Heart left ventricle (tissue), 16 donors: ENCODE measurements at regions not wholly inside any gene's neighbourhood (a gene's known extent, or its start where the extent isn't known, plus 50 kb on each side); places are given as distances from the start of the nearest gene placed in this dataset.

Experiments
- ATAC-seq, 4 donors: fragments of 200-7000 bp; cut with Tn5 transposase; one replicate each; pipeline ENCODE4 v1.9.1; 2020 to 2022; ENCODE audit warnings: moderate library complexity in 4 of 4, mild to moderate bottlenecking in 3 of 4, moderate number of reproducible peaks in 1 of 4
- DNase-seq, 5 donors: peaks; one replicate each; pipeline ENCODE4 v3.0.0-alpha.2; 2020
- H3K27ac ChIP-seq, 12 donors: fragments of 200-600 bp; sonication (generic) in 4 of 12; one replicate each; pipeline versions ENCODE4 v1.5.0 to v1.8.0; 2016 to 2022; ENCODE audit warnings: mild to moderate bottlenecking in 2 of 12
- H3K27me3 ChIP-seq, 9 donors: fragments of 200-600 bp; sonication (generic) in 2 of 9; one replicate each; pipeline versions ENCODE4 v1.5.1 to v1.8.0; 2016 to 2022; ENCODE audit warnings: mild to moderate bottlenecking in 3 of 9
- H3K36me3 ChIP-seq, 9 donors: fragments of 200-600 bp; sonication (generic) in 2 of 9; one replicate each; pipeline versions ENCODE4 v1.5.0 to v1.8.0; 2018 to 2022; ENCODE audit warnings: mild to moderate bottlenecking in 2 of 9
- H3K4me1 ChIP-seq, 12 donors: fragments of 200-600 bp; sonication (generic) in 4 of 12; one replicate each; pipeline versions ENCODE4 v1.5.0 to v1.8.0; 2016 to 2022; ENCODE audit warnings: mild to moderate bottlenecking in 3 of 12
- H3K4me3 ChIP-seq, 12 donors: fragments of 200-600 bp; sonication (generic) in 4 of 12; one replicate each; pipeline versions ENCODE4 v1.5.0 to v1.8.0; 2017 to 2022; ENCODE audit warnings: mild to moderate bottlenecking in 9 of 12, moderate library complexity in 4 of 12
- H3K9me3 ChIP-seq, 12 donors: fragments of 200-600 bp; sonication (generic) in 4 of 12; one replicate each; pipeline versions ENCODE4 v1.5.0 to v1.8.0; 2016 to 2022; ENCODE audit warnings: mild to moderate bottlenecking in 1 of 12
- POLR2A ChIP-seq, 2 donors: fragments of 450-650 bp; IDR thresholded peaks; one replicate each; pipeline ENCODE4 v1.6.1; 2017; ENCODE audit warnings: antibody characterized with exemption in 2 of 2, mild to moderate bottlenecking in 2 of 2, moderate library complexity in 2 of 2
- WGBS, 4 donors: extraction: QIAGEN DNeasy Blood & Tissue Kit in 2 of 4; methylation state at CpG; one replicate each; pipeline versions ENCODE4 v1.1.5 to v1.1.7; 2013 to 2018; 5-methylcytosine and 5-hydroxymethylcytosine counted together
- intact Hi-C, 10 donors: fragments of 100-400 bp; cut with DNase I; formaldehyde crosslinking; loops; one replicate each; pipeline versions ENCODE4 v1.11.1 to v1.14.2; 2022
- TF ChIP-seq, protein P1 (sequence below), 12 donors: fragments of 200-600 bp; sonication (generic) in 4 of 12; IDR thresholded peaks; one replicate each; pipeline versions ENCODE4 v1.5.0 to v1.8.0; 2018 to 2022; ENCODE audit warnings: antibody characterized with exemption in 12 of 12, mild to moderate bottlenecking in 5 of 12
- donor health status: ischemic (EF 13 %, LVEDD 7.1; RV severe dilation, severe dysfunction).
- donor health status: healthy with polysubstance abuse.
- donor health status: DM: no; HTN: yes; CAD: no.
- donor health status: DM: no; HTN: no; CAD: no.
- donor health status: ischemic (EF 25% LVEDD 6.9; RV normal size, moderate dysfunction).
- donor health status: ischemic (EF 25% LVEDD 5.7; RV mildly dilated, moderate dysfunction).
- donor health status: healthy.
- donor health status: DM: yes; HTN: yes; CAD: no.
- donor health status: ischemic (EF 35%, LVEDD 5.7; RV mildly dilated, moderate dysfunction).
- donor health status: nonischemic (EF 11% LVEDD 7.7; RV severe dilation, severe dysfunction).
- donor health status: DM: yes; HTN: yes; CAD: no.
- donor health status: PGD.
- donor health status: ischemic (EF 29% LVEDD 5.4; RV normal size, mild dysfunction).
- donor health status: nonischemic (EF 23%, LVEDD 6.1; RV moderate dilation, normal function).

GRCh38 chr1:22287946-22288520 lies 145.1 kb upstream of the WNT4 start:
- no peak for DNase-seq
- H3K9me3 ChIP-seq = no peaks in the 10 kb centered on the region
- H3K27ac ChIP-seq = no peak overlapping the region
- no peak overlapping the region for H3K4me3 ChIP-seq
- H3K36me3 ChIP-seq = no peaks in the 10 kb centered on the region
- H3K27me3 ChIP-seq = peaks cover 0 to 23% (median 0%) of the 10 kb centered on the region in 9 donors
- no peak for TF ChIP-seq POLR2A (IDR thresholded peaks at IDR 0.05)
- TF ChIP-seq, protein P1, sequence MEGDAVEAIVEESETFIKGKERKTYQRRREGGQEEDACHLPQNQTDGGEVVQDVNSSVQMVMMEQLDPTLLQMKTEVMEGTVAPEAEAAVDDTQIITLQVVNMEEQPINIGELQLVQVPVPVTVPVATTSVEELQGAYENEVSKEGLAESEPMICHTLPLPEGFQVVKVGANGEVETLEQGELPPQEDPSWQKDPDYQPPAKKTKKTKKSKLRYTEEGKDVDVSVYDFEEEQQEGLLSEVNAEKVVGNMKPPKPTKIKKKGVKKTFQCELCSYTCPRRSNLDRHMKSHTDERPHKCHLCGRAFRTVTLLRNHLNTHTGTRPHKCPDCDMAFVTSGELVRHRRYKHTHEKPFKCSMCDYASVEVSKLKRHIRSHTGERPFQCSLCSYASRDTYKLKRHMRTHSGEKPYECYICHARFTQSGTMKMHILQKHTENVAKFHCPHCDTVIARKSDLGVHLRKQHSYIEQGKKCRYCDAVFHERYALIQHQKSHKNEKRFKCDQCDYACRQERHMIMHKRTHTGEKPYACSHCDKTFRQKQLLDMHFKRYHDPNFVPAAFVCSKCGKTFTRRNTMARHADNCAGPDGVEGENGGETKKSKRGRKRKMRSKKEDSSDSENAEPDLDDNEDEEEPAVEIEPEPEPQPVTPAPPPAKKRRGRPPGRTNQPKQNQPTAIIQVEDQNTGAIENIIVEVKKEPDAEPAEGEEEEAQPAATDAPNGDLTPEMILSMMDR (IDR thresholded peaks at IDR 0.05) = no peak
- no peak for ATAC-seq
- WGBS, 4 donors = 43 to 53% (median 49%) methylated on average over 14 to 15 of the region's 15 CpGs
- intact Hi-C loops = no loop called here
- H3K4me1 ChIP-seq = no peaks in the 10 kb centered on the region

DNA sequence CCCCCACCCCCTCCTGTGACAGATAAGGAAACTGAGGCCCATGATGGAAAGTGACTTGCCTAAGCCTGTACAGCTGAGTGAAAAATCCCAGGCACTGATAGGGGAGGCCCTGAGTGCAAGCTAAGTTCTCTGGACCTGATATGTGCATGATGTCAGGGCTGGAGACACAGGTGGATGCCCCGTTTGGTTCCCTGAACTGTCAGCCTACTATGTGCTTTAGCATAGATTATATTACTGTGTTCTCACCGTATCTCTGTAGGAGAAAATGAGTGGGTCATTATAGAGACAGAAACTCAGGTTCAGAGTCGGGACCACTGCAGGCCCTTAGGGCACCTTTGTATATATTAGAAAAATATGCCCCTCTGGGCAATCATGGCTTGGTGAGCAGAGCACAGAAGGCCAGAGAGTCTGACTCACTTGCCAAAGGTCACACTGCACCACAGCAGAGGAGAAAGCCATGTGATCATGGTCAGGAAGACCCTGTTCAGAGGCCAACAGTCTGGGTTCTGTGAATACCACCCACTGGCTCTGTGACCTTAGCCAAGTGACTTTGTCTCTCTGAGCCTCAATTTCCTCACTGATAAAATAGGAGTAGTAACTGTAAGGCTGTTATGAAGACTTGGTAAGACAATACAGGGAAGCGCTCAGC lies 145.8 kb upstream of the WNT4 start:
- intact Hi-C loops = no loop called here
- H3K4me1 ChIP-seq = no peaks in the 10 kb centered on the region
- no peaks in the 10 kb centered on the region for H3K9me3 ChIP-seq
- WGBS, 4 donors = 75 to 82% (median 80%) methylated on average over 3 to 4 of the region's 4 CpGs
- DNase-seq (no peak), ATAC-seq (no peak)
- H3K27me3 ChIP-seq = peaks cover 0 to 16% (median 0%) of the 10 kb centered on the region in 9 donors
- H3K36me3 ChIP-seq = no peaks in the 10 kb centered on the region
- TF ChIP-seq, protein P1 (IDR thresholded peaks at IDR 0.05) = no peak
- no peak for TF ChIP-seq POLR2A (IDR thresholded peaks at IDR 0.05)
- H3K4me3 ChIP-seq = no peak overlapping the region
- H3K27ac ChIP-seq = no peak overlapping the region

DNA sequence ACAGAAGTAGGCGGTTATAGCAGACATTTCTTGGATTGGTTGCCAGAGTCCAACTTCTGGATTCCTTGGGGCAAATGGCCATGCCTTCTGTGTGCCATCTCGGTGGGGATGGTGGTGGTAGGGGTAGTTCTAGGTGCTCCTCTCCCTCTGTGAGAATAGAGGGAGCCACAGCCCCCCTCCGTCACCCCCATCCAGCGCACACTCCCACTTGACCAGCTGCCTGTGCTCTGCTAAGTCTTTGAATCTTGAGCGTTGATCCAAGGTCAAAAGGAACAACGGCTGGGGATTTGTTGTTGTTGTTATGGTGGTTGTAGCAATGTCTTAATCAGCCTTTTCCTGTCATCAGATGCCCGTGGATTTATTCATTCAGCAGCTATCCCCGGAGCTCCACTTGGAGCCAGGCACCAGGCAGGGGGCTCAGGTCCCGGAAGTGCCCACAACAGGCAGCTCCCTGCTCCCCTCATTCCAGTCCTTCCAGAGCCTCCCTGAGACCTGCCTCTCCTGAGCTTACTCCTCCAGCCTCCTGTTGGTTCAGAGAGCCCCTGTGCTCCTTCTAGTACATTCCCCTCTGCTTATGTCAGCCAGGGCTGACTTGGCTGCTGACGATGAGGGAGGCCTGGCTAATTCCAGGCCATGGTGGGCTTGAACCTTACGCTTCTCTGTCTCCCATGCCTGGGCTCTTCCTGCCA lies 146.6 kb upstream of the WNT4 start:
- H3K9me3 ChIP-seq = peaks cover 0 to 6% (median 0%) of the 10 kb centered on the region in 12 donors
- intact Hi-C loops = no loop called here
- H3K4me1 ChIP-seq = no peaks in the 10 kb centered on the region
- no peak for ATAC-seq
- DNase-seq = no peak
- H3K27me3 ChIP-seq = peaks cover 0 to 14% (median 0%) of the 10 kb centered on the region in 9 donors
- no peak overlapping the region for H3K4me3 ChIP-seq
- no peaks in the 10 kb centered on the region for H3K36me3 ChIP-seq
- H3K27ac ChIP-seq = no peak overlapping the region
- TF ChIP-seq, protein P1 (IDR thresholded peaks at IDR 0.05) = no peak
- WGBS, 4 donors = 53 to 68% (median 55%) methylated on average over 11 of the region's 11 CpGs

DNA sequence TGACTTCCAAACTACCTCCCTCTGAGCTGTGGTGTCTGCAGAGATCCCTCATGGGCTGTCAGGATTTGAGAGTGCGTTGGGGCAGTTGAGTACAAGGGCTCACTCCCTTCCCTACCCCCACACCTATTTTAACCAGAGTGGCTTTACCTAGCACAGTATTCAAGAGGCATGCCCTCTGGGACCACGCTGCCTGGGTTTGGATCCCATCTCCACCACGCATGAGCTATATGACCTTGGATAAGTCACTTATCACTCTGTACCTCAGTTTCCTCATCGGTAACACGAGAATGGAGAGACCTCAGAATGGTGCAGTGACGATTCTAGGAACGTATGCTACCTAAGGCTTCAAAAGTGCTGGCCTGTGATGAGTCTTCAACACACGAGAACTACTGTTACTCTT lies 147.3 kb upstream of the WNT4 start:
- intact Hi-C loops = no loop called here

More for the DNA sequence above, 147.3 kb upstream of the WNT4 start:
- H3K4me1 ChIP-seq = no peaks in the 10 kb centered on the region
- no peak overlapping the region for H3K27ac ChIP-seq
- ATAC-seq = no peak
- H3K27me3 ChIP-seq = peaks cover 0 to 14% (median 4%) of the 10 kb centered on the region in 9 donors
- no peak for TF ChIP-seq POLR2A (IDR thresholded peaks at IDR 0.05)
- TF ChIP-seq, protein P1 (IDR thresholded peaks at IDR 0.05) = no peak
- H3K36me3 ChIP-seq = no peaks in the 10 kb centered on the region
- peaks cover 0 to 8% (median 0%) of the 10 kb centered on the region in 12 donors for H3K9me3 ChIP-seq
- 65 to 92% (median 82%) methylated on average over 8 of the region's 8 CpGs for WGBS, 4 donors
- H3K4me3 ChIP-seq = no peak overlapping the region
- no peak for DNase-seq
